OCI-LY3 (cell line): ENCODE measurements at regions not wholly inside any gene's neighbourhood (a gene's known extent, or its start where the extent isn't known, plus 50 kb on each side); places are given as distances from the start of the nearest gene placed in this dataset.
"Not testable (repeated sequence)": the region's sequence is repeated elsewhere in the genome, so short reads cannot be mapped to it uniquely, and the experiment has no call there.

ENCODE experiments used
- CTCF ChIP-seq: fragments of 200-600, 300-600 bp; sonication (generic); IDR thresholded peaks from 2 replicates; pipeline ENCODE4 v1.5.1; 2014; ENCODE audit warnings: antibody characterized with exemption, low read length, low read depth
- EZH2phosphoT487 ChIP-seq: fragments of 200-600 bp; shearing (Covaris generic); IDR thresholded peaks from 2 replicates; pipeline ENCODE4 v1.6.1; 2018; ENCODE audit warnings: antibody characterized with exemption, mixed run types, low read depth

DNA sequence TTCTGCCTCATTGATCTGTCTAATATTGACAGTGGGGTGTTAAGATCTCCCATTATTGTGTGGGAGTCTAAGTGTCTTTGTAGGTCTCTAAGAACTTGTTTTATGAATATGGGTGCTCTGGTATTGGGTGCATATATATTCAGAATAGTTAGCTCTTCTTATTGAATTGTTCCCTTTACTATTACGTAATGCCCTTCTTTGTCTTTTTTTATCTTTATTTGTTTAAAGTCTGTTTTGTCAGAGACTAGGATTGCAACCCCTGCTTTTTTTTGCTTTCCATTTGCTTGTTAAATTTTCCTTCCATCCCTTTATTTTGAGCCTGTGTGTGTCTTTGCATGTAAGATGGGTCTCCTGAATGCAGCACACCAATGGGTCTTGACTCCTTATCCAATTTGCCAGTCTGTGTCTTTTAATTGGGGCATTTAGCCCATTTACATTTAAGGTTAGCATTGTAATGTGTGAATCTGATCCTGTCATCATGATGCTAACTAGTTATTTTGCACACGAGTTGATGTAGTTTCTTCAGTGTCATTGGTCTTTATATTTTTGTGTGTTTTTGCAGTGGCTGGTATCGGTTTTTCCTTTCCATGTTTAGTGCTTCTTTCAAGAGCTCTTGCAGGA lies 1126.0 kb upstream of the TMEM132C start:
- TF ChIP-seq CTCF, EZH2phosphoT487: not testable (repeated sequence)
